ENCODE measurements at regions not wholly inside any gene's neighbourhood (a gene's known extent, or its start where the extent isn't known, plus 50 kb on each side); places are given as distances from the start of the nearest gene placed in this dataset.

GRCh38 chr15:70321172-70321819 is 223.6 kb upstream of the TLE3 start:
- TF ChIP-seq EZH2 (IDR thresholded peaks at IDR 0.05; ENCODE audit: low read length, missing control alignments) (no peak), CTCF (conservative IDR thresholded peaks at IDR 0.05 in 1 of 2, IDR thresholded peaks at IDR 0.05 in 1 of 2; ENCODE audit: low read depth in 1 of 2, low read length in 2 of 2) (no peak)
